ENCODE measurements at regions not wholly inside any gene's neighbourhood (a gene's known extent, or its start where the extent isn't known, plus 50 kb on each side); places are given as distances from the start of the nearest gene placed in this dataset.

DNA sequence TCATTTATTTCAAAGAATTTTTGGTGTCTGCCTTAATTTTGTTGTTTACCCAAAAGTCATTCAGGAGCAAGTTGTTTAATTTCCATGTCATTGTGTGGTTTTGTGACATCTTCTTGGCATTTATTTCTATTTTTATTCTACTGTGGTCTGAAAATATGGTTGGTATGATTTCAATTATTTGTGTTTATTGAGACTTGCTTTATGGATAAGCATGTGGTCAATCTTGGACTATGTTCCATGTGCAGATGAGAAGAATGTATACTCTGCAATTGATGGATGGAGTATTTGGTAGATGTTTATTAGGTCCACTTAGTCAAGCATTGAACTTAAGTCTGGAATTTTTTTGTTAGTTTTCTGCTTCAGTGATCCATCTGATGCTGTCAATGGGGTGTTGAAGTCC, 383.0 kb downstream of the PMP22 start:
- intact Hi-C loops (cut with micrococcal nuclease): no loop called here
- Histone ChIP-seq H3K79me2 (ENCODE audit: insufficient read depth, low read length) (no peaks in the 10 kb centered on the region), H3K9me2 (ENCODE audit: insufficient read depth) (no peaks in the 10 kb centered on the region), H3K9ac (ENCODE audit: low read length) (no peak overlapping the region), H4K20me1 (ENCODE audit: insufficient read depth) (no peaks in the 10 kb centered on the region), H3K4me2 (ENCODE audit: low read length) (no peak overlapping the region), H3K4me3 (replicated peaks in 1 of 2; ENCODE audit: low read depth in 1 of 2, low read length in 2 of 2) (no peak overlapping the region), H3K36me3 (ENCODE audit: control insufficient read depth in 1 of 2, insufficient read depth in 2 of 2, low read length in 2 of 2) (no peaks in the 10 kb centered on the region), H3K4me1 (ENCODE audit: control insufficient read depth in 1 of 2, insufficient read depth in 2 of 2, low read length in 2 of 2) (no peaks in the 10 kb centered on the region), H3K9me3 (ENCODE audit: control insufficient read depth in 1 of 2, insufficient read depth in 1 of 2, low read depth in 1 of 2, low read length in 2 of 2) (peaks cover 0 to 5% of the 10 kb centered on the region in 2 experiments; a peak in 2 of 4 replicates), H2AFZ (ENCODE audit: low read depth, low read length, poor library complexity, severe bottlenecking) (no peak overlapping the region), H3K27ac (ENCODE audit: low read depth, low read length) (no peak overlapping the region), H3K27me3 (ENCODE audit: insufficient read depth, low read length) (no peaks in the 10 kb centered on the region)
- ATAC-seq (no peak), DNase-seq (ENCODE audit: low read depth, low spot score) (no peak)
- ChIA-PET RAD21 (ENCODE audit: low non-redundant PET in 1 of 2, low total read pairs in 2 of 2, uncharacterized antibody in 2 of 2, unreplicated experiment in 2 of 2) (no interaction called here), POLR2A (no interaction called here), CTCF (no interaction called here)
- BruUV-seq (replicated peaks): no TSS peak
- no peak for TF ChIP-seq FOSL1 (IDR thresholded peaks at IDR 0.05; ENCODE audit: low read depth)
- TF ChIP-seq JUND (IDR thresholded peaks at IDR 0.05): no peak
- TF ChIP-seq SP1 (IDR thresholded peaks at IDR 0.05; ENCODE audit: low read depth): no peak
- no peak for TF ChIP-seq ZFX (IDR thresholded peaks at IDR 0.05)
- no peak for TF ChIP-seq ELF1 (IDR thresholded peaks at IDR 0.05; ENCODE audit: borderline replicate concordance, low read depth)
- TF ChIP-seq EZH2 (IDR thresholded peaks at IDR 0.05): no peak
- TF ChIP-seq CBX3 (IDR thresholded peaks at IDR 0.05; ENCODE audit: low read depth): no peak
- TF ChIP-seq, protein P1, sequence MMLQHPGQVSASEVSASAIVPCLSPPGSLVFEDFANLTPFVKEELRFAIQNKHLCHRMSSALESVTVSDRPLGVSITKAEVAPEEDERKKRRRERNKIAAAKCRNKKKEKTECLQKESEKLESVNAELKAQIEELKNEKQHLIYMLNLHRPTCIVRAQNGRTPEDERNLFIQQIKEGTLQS (IDR thresholded peaks at IDR 0.05): no peak
- TF ChIP-seq, protein P2, sequence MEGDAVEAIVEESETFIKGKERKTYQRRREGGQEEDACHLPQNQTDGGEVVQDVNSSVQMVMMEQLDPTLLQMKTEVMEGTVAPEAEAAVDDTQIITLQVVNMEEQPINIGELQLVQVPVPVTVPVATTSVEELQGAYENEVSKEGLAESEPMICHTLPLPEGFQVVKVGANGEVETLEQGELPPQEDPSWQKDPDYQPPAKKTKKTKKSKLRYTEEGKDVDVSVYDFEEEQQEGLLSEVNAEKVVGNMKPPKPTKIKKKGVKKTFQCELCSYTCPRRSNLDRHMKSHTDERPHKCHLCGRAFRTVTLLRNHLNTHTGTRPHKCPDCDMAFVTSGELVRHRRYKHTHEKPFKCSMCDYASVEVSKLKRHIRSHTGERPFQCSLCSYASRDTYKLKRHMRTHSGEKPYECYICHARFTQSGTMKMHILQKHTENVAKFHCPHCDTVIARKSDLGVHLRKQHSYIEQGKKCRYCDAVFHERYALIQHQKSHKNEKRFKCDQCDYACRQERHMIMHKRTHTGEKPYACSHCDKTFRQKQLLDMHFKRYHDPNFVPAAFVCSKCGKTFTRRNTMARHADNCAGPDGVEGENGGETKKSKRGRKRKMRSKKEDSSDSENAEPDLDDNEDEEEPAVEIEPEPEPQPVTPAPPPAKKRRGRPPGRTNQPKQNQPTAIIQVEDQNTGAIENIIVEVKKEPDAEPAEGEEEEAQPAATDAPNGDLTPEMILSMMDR (IDR thresholded peaks at IDR 0.05 in 2 of 3, conservative IDR thresholded peaks at IDR 0.05 in 1 of 3; ENCODE audit: borderline replicate concordance in 1 of 3, insufficient read depth in 1 of 3, low read depth in 2 of 3, low read length in 2 of 3): no peak
- TF ChIP-seq YY1 (IDR thresholded peaks at IDR 0.05; ENCODE audit: extremely low read depth, insufficient replicate concordance, low read depth, low read length): no peak
- TF ChIP-seq EGR1 (IDR thresholded peaks at IDR 0.05; ENCODE audit: low read depth): no peak
